ENCODE measurements at regions not wholly inside any gene's neighbourhood (a gene's known extent, or its start where the extent isn't known, plus 50 kb on each side); places are given as distances from the start of the nearest gene placed in this dataset.

GRCh38 chr5:74131250-74131649, 505.3 kb downstream of the ARHGEF28 start:
- TF ChIP-seq EZH2phosphoT487 (IDR thresholded peaks at IDR 0.05) = no peak
- TF ChIP-seq, protein P1, sequence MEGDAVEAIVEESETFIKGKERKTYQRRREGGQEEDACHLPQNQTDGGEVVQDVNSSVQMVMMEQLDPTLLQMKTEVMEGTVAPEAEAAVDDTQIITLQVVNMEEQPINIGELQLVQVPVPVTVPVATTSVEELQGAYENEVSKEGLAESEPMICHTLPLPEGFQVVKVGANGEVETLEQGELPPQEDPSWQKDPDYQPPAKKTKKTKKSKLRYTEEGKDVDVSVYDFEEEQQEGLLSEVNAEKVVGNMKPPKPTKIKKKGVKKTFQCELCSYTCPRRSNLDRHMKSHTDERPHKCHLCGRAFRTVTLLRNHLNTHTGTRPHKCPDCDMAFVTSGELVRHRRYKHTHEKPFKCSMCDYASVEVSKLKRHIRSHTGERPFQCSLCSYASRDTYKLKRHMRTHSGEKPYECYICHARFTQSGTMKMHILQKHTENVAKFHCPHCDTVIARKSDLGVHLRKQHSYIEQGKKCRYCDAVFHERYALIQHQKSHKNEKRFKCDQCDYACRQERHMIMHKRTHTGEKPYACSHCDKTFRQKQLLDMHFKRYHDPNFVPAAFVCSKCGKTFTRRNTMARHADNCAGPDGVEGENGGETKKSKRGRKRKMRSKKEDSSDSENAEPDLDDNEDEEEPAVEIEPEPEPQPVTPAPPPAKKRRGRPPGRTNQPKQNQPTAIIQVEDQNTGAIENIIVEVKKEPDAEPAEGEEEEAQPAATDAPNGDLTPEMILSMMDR (IDR thresholded peaks at IDR 0.05) = no peak
- TF ChIP-seq EZH2 (IDR thresholded peaks at IDR 0.05) = no peak
